ENCODE measurements at regions not wholly inside any gene's neighbourhood (a gene's known extent, or its start where the extent isn't known, plus 50 kb on each side); places are given as distances from the start of the nearest gene placed in this dataset.

GRCh38 chr15:99495430-99496301 is 70.1 kb upstream of the MEF2A start:
- WGBS, 2 donors = 61 to 69% methylated on average over 13 of the region's 13 CpGs
- Histone ChIP-seq H3K27me3 (no peaks in the 10 kb centered on the region), H3K9me3 (no peaks in the 10 kb centered on the region), H3K36me3 (no peaks in the 10 kb centered on the region), H3K27ac (no peak overlapping the region), H3K4me1 (no peaks in the 10 kb centered on the region), H3K4me3 (replicated peaks in 1 of 3) (no peak overlapping the region)
- DNase-seq = no peak
- intact Hi-C loops (cut with DNase I) = no loop called here
- TF ChIP-seq POLR2A (IDR thresholded peaks at IDR 0.05) (no peak), CTCF (IDR thresholded peaks at IDR 0.05) (no peak)

- H3K27me3 ChIP-seq = no peaks in the 10 kb centered on the region
- no peak for DNase-seq
Measured at GRCh38 chr15:99496302-99496629, 69.5 kb upstream of the MEF2A start.

GRCh38 chr15:99502182-99502581 is 63.6 kb upstream of the MEF2A start:
- Histone ChIP-seq H3K27ac (no peak overlapping the region), H3K4me1 (peaks cover 0 to under 1% of the 10 kb centered on the region in 2 donors), H3K4me3 (replicated peaks in 1 of 3) (no peak overlapping the region), H3K9me3 (no peaks in the 10 kb centered on the region), H3K27me3 (no peaks in the 10 kb centered on the region), H3K36me3 (no peaks in the 10 kb centered on the region)
- intact Hi-C loops (cut with DNase I) = no loop called here
- DNase-seq = no peak
- TF ChIP-seq CTCF (IDR thresholded peaks at IDR 0.05) (no peak), POLR2A (IDR thresholded peaks at IDR 0.05) (no peak)
- WGBS, 2 donors = 82 to 94% methylated on average over 2 to 4 of the region's 4 CpGs

More at GRCh38 chr15:99496302-99496629, 69.5 kb upstream of the MEF2A start:
- no peaks in the 10 kb centered on the region for H3K36me3 ChIP-seq
- TF ChIP-seq CTCF (IDR thresholded peaks at IDR 0.05) (no peak), POLR2A (IDR thresholded peaks at IDR 0.05) (no peak)
- no peak overlapping the region for H3K4me3 ChIP-seq (replicated peaks in 1 of 3)
- intact Hi-C loops (cut with DNase I) = no loop called here
- no peak overlapping the region for H3K27ac ChIP-seq
- H3K9me3 ChIP-seq = no peaks in the 10 kb centered on the region
- WGBS, 2 donors = 74 to 77% methylated on average over 9 of the region's 9 CpGs
- H3K4me1 ChIP-seq = no peaks in the 10 kb centered on the region

- WGBS, 2 donors = 71 to 77% methylated on average over 5 of the region's 5 CpGs
- Histone ChIP-seq H3K27me3 (no peaks in the 10 kb centered on the region), H3K4me1 (peaks cover 0 to 6% of the 10 kb centered on the region in 2 donors), H3K36me3 (no peaks in the 10 kb centered on the region), H3K4me3 (replicated peaks in 1 of 3) (no peak overlapping the region), H3K27ac (no peak overlapping the region), H3K9me3 (no peaks in the 10 kb centered on the region)
- intact Hi-C loops (cut with DNase I) = no loop called here
- no peak for TF ChIP-seq CTCF (IDR thresholded peaks at IDR 0.05)
- no peak for TF ChIP-seq POLR2A (IDR thresholded peaks at IDR 0.05)
- DNase-seq = no peak
Measured at GRCh38 chr15:99502661-99503060, 63.1 kb upstream of the MEF2A start.

- no peaks in the 10 kb centered on the region for H3K9me3 ChIP-seq
- H3K4me3 ChIP-seq (replicated peaks in 1 of 3) = no peak overlapping the region
- intact Hi-C loops (cut with DNase I) = no loop called here
- no peak for DNase-seq
- H3K27me3 ChIP-seq = no peaks in the 10 kb centered on the region
- 87 to 88% methylated on average over 11 of the region's 11 CpGs for WGBS, 2 donors
- TF ChIP-seq CTCF (IDR thresholded peaks at IDR 0.05) (no peak), POLR2A (IDR thresholded peaks at IDR 0.05) (no peak)
- no peak overlapping the region for H3K27ac ChIP-seq
- H3K36me3 ChIP-seq = no peaks in the 10 kb centered on the region
- peaks cover 0 to 11% of the 10 kb centered on the region in 2 donors for H3K4me1 ChIP-seq
Measured at GRCh38 chr15:99503411-99503810, 62.4 kb upstream of the MEF2A start.
